GM21367 (cell line): ENCODE measurements at regions not wholly inside any gene's neighbourhood (a gene's known extent, or its start where the extent isn't known, plus 50 kb on each side); places are given as distances from the start of the nearest gene placed in this dataset.

ENCODE experiments used
- ATAC-seq: cut with Tn5 transposase; IDR thresholded peaks from one replicate; pipeline ENCODE4 v1.9.1; 2021; ENCODE audit not compliant: unreplicated experiment

DNA sequence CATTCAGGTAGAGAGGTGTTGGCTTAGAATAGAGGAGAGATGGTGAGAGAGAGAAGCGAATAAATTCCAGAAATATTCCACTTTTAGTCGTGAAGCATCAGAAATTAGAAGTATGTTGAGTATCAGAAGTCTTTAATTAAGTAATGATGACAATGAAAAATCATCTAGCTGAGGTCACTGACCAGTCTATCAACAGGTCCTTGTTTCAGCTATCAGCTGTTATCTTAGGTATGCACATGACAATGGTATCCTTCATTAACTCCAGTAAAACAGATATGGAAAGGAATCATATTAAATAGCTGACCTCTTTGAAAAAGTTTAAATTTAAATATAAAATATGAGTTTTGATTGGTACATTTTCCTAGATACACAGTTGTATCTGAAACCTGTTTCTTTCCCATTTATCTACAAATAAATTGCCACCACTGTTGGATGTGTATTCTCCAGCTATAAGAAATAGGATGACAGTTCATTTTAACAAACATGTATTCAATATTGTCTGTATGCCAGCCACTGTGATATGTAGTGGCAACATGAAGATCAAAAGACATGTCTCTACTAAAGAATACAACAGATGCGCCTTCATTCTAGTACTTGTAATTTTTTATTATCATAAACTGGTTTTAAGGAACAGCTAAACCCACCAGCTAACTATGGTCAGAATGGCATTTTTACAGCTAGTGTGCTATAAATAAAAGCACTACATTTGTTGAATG lies 424.2 kb upstream of the DCN start:
- ATAC-seq, result no peak

DNA sequence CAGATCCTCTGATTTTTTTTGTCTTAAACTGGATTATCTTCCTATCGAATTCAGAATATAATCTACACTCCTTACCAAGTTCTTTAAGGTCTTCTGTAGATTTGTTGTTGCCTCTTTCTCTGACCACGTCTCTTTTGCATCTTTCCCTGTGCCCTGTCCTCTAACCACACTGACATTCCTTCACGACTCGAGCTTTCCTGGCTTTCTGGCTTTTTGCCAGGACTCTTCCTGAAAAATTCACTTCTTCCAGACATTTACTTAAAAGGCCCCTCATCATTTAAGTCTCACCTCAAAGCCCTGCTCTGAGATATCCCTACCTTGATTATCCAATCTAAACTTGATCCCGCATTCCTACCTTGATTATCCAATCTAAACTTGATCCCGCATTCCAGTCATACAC lies 422.3 kb upstream of the DCN start:
- no peak for ATAC-seq

DNA sequence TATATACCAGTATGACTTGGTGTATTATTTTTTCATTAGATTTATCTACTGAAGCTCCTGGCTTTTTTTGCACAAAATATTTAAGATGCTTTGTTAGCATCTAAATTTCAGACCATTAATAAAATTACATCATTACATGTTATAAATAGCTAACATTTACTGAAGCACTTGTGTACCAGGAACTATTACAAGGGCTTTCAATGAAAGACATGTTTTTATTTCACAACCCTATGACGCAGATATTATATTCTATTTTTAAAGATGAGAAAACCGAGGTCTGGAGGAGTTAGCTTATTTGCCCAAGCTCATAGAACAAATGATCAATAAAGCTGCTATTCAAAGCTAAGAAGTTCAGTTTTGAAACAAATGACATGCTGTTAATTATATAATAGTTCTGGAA lies 420.4 kb upstream of the DCN start:
- ATAC-seq, result no peak

DNA sequence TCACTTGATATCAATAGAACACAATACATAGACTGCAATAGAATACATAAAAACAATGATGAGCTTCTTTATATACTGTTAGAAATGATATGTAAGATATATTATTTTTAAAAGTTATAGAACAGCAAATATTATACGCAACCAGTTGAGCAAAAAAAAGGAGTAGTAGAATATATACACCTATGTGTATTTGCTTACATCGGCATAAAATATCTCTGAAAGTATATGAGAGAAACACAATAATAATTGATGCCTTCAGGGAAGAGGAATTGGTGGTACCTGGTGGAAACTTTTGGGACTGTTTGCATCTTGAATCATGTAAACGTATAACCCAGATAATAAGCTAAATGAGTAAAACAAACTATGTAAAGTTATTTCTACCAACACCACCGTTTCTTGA lies 418.4 kb upstream of the DCN start:
- ATAC-seq, result no peak

DNA sequence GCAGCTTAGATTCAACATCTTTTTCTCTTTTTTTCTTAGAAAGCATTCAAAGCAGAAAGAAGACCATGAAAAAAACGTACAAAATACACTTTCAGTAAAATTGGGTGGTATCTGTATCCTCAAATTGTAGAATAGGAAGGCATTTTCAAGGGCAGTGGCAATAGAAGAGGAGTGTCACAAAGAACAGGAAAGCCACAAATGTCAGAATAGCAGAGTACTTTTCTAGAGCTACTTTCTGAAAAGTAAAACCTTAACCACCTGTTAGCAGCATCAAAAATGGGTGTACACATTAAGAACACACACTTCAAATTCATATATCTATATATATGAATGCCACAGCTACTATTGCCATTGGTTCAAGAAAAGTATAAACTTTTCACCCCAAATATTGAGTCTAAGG lies 412.1 kb upstream of the DCN start:
- no peak for ATAC-seq

DNA sequence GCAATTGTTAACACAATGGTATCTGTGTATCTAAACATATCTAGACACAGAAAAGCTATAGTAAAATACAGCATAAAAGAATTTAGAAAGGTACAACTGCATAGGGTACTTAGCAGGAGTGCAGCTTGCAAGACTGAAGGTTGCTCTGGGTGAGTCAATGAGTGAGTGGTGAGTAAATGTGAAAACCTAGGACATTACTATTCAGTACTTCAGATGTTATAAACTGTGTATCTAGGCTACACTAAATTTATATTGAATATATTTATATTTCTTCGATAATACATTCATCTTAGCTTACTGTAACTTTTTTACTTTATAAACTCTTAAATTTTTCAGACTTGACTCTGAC lies 409.0 kb upstream of the DCN start:
- ATAC-seq, result no peak

DNA sequence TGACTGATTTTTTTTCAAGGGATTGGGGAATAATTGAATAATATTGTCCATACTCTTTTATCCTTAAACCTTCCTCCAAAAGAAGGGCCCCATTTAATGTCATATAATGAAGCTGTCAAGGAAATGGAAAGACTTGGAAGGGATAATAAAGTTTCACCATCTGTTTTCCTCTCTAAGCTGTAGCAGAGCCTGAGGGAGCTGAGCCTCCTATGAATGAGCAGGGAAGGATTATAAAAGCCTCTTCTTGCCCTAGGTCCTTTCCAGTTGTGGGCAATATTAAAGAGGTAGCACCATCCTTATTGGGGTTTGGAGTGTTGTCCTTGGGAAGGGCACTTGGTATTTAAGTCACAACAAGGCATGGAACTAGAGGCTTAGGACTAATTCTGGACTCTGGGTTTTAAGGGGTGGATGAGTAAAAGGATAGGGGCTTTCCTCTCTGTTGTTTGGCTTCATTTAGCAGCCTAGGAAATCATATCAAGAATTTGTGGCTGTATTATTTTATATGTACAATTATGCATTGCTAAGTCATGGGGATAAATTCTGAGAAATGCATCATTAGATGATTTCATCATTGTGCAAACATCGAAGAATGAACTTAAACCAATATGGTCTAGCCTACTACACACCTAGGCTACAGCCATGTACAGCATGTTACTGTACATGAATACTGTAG lies 408.5 kb upstream of the DCN start:
- ATAC-seq, result no peak

DNA sequence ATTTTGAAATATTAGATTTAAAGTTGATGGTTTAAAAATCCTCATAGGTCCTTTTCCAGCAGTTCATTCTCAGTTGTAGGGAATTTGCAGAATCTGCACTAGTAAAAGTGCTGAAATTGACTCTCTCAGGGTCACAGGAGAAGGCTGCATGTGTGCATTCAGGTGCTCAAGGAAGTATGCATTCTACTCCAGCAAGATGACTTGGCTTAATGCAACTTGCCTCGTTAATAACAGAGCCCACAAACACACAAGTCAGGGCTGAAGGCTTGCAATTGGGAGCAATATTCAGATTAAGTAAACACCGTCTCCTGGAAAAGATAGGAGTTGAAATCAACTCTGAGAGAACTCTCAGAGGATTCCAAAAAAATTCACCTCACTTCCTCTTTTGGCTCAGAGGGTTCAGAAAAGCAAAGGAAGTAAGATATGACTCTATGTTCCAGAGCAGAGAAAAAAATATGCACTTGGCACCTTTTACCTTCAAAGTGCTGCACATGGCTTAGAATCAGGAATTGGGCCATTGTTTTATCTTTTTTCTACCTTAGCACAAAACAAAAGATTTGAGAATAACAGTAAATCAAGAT lies 406.3 kb upstream of the DCN start:
- ATAC-seq, result no peak

DNA sequence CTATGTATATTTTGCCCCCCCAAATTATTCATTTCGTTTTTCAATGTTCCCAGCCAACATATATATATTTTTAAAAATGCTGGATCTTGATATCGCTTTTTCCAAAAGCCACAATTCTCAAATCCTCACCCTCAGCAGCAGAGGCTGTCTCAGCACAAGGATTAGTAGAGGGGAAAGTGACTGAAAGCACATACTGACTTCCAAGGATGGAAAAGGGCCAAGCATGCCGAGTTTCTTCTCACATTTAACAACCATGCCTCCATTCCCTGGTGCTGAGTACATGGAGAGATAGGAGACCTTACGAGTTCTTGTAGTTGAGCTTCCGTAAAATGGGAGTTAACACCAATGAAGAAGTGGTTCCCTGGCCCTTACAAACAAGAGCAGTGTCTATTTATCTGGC lies 403.4 kb upstream of the DCN start:
- no peak for ATAC-seq

DNA sequence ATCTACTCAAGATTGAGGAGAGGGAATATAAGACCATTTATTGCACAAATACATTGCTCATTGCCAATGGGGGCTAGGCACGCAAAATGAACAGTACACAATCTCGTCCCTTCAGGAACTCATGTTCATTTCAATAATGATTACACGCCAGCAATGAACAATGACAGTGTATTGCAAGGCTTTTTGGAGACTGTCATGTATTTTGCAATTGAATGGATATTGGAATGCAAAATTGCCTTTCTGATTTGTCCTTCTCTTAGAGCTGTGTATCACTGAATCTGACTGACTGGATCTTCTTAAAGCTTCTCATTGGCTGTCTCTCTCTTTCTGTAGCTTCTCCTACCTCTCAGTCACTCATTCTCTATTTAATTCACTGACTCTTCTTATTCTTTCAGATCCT lies 400.2 kb upstream of the DCN start:
- no peak for ATAC-seq

DNA sequence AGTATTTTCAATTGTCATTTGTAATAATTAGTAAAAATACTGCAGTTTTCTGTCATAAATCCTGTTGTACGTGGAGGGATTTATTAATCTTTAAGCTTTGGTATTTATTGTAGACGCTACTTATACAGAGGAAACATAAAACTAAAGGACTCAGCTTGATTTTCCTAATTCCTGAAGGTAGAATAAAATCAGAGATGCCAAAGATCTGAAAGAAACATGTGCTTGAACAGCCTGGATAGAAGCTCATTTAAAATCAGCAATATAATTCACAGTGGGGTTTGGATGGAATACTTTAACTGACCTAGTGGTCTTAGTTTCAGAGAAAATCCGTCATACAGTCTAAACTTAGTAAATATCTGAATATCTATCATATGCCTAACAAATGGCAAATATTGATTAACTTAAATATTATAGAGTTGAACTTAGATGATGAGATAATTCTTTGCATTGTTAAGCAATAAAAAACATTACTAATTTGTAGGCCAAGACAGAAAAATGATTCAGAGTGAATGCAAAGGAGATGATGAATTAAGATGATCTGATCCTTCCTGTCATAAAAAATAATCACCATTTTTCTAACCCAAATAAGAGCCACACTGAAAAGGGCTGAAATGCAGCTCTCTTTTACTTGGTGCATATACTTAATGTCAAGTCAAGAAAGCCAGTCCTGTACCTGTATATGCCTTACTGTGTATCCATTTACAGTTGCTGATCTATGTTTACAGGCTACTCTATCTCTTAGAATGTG lies 397.1 kb upstream of the DCN start:
- no peak for ATAC-seq

DNA sequence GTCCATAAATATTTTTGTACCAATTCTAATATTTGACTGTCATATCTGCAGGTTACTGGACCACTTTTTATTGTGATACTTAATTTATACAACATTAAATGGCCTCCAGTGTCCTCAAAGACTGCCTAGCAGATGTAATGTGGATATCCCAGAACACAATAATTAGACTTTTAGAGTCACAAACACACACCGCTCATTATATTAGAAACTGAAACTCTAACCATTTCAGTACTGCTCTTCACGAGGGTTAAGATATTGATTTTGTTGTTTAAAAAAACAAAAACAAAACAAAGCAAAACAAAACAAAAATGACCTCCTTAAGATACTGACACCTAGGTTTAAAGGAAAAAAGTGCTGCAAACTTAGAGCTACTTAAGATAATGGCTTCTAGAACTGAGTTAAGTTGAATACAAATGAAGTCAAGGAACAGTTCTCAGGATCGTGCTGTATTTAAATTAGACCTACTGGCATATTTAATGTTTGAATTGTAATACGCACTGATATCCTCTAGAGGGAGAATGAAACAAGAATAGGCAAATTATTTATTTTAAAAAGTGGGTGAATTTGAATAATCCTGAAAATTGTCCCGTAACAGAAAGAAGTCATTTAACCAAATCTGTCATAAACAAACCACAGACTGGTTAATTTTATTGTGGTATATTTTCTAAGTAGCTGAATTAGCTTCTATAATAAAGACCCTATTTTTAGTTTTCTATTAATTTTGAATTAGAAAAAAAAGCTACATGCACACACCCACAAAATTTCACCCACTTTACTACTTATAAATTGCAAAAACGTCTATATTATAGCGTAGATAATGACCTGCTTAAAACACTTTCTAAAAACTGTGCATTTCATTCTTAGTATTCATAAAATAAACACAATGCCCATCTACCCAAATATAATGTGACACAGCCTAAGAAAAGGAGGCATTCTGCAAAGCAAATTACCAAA lies 395.2 kb upstream of the DCN start:
- peak; percentile 55 for ATAC-seq

DNA sequence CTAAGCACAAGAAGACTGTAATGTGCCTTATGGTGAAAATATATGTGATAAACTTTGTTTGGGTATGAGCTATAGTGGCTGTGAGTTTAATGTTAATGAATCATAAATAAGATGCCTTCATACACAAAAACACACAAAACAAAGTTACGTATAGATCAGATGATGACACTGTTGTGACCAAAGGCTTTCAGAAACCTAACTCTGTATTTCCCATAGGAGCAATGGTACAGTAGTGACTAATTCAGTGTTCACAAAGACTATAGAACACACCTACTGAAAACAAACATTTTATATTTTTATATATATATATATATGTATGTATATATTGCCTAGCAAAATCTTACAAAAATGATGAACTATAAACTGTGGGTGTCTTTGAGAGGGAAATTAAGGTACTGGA lies 393.8 kb upstream of the DCN start:
- ATAC-seq, result no peak

DNA sequence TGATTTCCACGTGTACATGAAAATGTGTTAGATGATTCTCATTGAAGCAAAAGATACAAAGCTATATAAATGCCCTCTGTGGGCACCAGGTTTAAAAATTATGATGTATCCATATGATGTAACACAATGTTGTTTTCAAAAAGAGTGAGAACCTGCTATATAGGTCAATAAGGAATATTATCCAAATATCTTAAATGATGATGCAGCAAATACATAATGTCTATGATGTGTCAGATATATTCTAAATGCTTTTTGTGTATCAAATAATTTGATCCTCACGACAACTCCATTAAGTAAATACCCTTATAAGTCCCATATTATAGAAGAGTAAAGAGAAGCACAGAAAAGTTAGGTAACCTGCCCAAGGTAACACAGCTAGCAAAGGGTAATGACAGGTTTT lies 393.0 kb upstream of the DCN start:
- ATAC-seq, result no peak

DNA sequence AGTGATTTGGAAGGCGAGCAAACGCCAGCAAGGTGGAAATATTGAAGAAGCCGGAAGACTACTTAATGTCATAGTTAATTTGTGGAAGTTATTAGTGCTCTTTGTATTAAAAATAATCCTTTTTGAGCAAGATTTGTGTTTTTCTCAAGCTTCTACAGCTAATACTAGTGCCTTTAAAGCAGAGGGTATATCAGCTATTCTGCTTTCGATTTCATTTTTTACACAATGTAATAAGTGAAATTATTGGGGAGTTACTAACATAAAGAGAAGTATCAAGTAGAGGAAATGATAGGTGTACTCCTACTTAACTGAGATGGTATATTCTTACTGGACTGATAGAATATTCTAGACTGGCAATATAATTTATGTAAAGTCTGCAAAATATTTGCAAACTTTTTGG lies 392.4 kb upstream of the DCN start:
- ATAC-seq, result no peak

DNA sequence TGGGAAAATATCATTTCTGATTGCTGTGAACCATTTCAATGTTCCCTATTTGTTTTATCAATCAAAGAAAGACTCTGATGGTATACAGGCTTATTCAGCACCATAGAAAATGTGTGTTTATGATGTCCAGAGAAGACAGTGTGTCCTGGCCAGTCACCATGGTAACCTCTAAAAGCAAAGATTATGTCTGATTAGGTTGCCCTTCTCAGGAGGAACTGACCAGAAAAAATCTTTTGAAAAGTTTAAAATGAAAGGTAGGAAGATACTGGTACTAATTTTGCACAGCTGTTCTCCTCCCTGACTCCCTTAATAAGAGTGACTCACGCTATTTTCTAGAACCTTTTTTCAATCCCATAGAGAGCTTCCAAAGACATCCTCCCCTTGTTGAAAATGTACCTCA lies 391.8 kb upstream of the DCN start:
- ATAC-seq, result no peak

DNA sequence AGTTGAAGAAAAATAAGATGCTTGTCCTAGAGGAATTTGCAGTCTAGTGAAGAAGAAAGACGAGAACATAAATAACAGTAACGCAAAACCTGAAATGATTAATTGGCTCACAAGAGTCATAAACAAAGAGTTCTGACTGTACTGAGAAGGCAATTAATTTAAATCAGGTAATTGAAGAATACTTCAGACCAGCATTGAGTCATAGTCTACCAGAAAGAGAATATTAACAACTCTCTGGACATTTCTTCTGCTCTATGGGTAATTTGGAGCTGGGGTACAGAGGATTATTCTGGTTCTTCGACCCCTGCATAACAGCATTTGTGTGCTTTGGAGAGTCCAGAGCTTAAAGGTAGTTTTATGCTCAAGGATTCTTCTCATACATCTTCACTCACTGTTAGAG lies 390.3 kb upstream of the DCN start:
- no peak for ATAC-seq

DNA sequence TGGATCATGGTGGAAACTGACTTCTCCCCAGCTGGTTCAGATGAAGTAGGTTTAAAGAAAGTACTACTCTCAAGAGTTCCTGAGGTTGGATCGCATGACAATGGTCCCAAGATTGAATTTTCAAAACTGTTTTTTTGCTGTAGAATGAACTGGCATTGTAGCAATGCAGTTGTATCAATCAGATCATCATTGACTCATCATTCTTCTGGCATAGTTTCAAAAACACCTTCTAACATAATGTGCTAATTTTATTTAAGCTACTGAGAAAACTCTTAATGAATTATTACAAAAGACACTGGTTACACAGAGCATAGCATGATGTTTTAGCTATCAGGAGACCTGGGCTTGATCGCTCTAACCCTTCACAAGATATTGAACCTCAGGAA lies 384.5 kb upstream of the DCN start:
- no peak for ATAC-seq

DNA sequence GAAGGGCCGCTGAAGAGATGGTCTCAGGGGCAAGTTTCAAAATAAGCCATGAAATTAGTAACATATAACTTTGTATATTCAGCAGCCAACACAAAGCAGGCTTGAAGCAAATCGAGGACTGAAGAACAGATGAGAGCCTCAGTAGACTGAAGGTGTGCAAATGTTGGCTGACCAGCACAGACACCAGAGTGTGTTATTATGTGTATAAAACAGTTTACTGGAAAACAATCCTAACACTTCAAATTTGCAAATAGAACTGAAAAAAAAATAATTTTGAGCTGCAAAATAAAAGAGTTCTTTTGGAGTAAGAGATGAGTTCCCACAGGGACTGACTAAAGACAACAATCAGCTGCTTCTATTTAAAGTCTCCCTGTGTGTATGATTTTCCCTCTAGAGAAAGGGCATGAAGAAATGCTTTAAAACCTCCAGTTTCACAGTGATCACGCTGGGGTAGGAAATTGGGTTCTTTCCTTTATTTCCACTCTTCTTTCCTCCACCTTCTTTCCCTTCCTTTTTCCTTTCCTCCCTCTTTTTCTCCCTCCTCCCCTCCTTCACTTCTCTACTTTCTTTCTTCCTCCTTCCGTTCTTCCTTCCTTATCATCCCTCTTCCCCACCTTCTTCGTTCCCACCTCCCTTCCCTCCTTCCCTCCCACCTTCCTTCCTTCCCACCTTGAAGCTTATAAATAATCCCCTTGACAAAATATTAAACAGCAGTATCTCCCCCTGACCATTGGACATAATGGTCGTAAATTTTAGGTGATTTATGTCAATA lies 383.9 kb upstream of the DCN start:
- ATAC-seq, result no peak

DNA sequence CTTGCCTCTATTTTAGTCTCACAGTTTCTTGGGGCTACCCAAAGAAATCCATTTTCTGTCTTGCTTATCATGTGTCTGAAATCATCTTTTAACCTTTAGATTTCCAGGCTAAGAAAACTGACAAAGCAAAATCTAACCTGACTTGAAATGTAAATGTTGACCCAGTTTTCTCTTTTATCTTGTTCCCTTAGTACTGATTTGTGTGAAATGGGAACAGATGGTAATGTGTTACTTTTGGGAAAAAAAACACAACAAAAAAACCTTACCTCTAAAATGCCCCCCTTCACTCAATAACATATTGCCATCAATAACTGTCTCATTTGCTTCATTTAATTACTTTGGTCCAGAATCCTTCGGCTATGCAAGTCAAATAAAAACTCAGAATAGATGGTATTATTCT lies 383.2 kb upstream of the DCN start:
- no peak for ATAC-seq
